ENCODE measurements at regions not wholly inside any gene's neighbourhood (a gene's known extent, or its start where the extent isn't known, plus 50 kb on each side); places are given as distances from the start of the nearest gene placed in this dataset.

DNA sequence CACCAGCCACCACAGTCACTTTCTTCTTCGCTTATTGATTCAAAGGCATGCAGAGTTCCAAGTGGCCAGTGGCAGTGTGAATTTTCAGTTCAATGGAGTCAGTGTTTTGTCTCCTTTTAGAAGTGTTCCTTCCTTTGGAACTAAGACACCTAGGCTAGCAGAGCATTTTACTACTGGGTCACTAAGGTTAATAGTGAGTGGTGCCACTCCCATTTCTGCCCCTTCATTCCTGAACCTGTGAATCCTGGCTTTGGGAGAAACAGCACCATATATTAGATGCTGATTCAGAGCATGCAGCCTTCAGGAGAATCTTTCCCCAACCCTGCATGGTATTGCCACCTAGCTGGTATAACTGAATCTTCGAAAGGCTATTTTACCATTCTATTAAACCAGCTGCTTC is 312.7 kb downstream of the HRH4 start:
- H3K27ac ChIP-seq (ENCODE audit: low read depth, low read length), result no peak overlapping the region
- H3K36me3 ChIP-seq (ENCODE audit: control insufficient read depth in 2 of 4, insufficient read depth in 4 of 4, low read length in 3 of 4), result no peaks in the 10 kb centered on the region
- H2BK5ac ChIP-seq (ENCODE audit: low read depth, low read length), result no peak overlapping the region
- FAIRE-seq, result no peak
- H3K79me2 ChIP-seq (ENCODE audit: control insufficient read depth in 1 of 2, insufficient read depth in 2 of 2, low read length in 2 of 2), result no peaks in the 10 kb centered on the region
- H4K8ac ChIP-seq (ENCODE audit: extremely low read depth, insufficient read depth, low read length), result no peak overlapping the region
- no peak overlapping the region for H2AK5ac ChIP-seq (ENCODE audit: low read depth, low read length)
- H3K27me3 ChIP-seq (replicated peaks in 1 of 4; ENCODE audit: control insufficient read depth in 3 of 4, extremely low read depth in 1 of 4, insufficient read depth in 3 of 4, low read length in 3 of 4), result no peaks in the 10 kb centered on the region
- no peak overlapping the region for H4K91ac ChIP-seq (replicated peaks; ENCODE audit: insufficient read length, low read length)
- no peak overlapping the region for H2BK120ac ChIP-seq (replicated peaks; ENCODE audit: low read depth, low read length)
- DNase-seq (ENCODE audit: low read depth in 1 of 2, low spot score in 2 of 2), result no peak
- H3K9ac ChIP-seq (replicated peaks in 1 of 4; ENCODE audit: extremely low read depth in 1 of 4, low read depth in 3 of 4, low read length in 3 of 4), result no peak overlapping the region
- no peak overlapping the region for H3K56ac ChIP-seq (replicated peaks; ENCODE audit: insufficient read length, low read depth, low read length)
- H2BK20ac ChIP-seq (ENCODE audit: low read length), result no peak overlapping the region
- no peak overlapping the region for H3K18ac ChIP-seq (ENCODE audit: extremely low read depth, low read length)
- POLR2A ChIA-PET (ENCODE audit: partially characterized antibody), result no interaction called here
- H3K9me3 ChIP-seq (ENCODE audit: insufficient read depth in 2 of 2, low read depth in 1 of 2, low read length in 1 of 2), result no peaks in the 10 kb centered on the region
- 97% methylated on average over 2 of the region's 2 CpGs; no CpG with 5 or more reads in 1 of the 2 experiments for WGBS, 2 experiments (ENCODE audit: extremely low coverage in 1 of 2, insufficient coverage in 1 of 2, insufficient read length in 1 of 2, insufficient replicate concordance in 2 of 2, low coverage in 1 of 2, low lambda C conversion rate in 2 of 2, missing lambda C conversion rate in 1 of 2)
- H3K23me2 ChIP-seq (ENCODE audit: low read depth, low read length), result no peaks in the 10 kb centered on the region
- no peak overlapping the region for H4K5ac ChIP-seq (ENCODE audit: insufficient read length, low read depth, low read length)
- no peaks in the 10 kb centered on the region for H3K79me1 ChIP-seq (ENCODE audit: low read depth, low read length)
- no peak overlapping the region for H3K4me2 ChIP-seq (ENCODE audit: insufficient read depth in 1 of 2, low read depth in 2 of 2, low read length in 2 of 2)
- no peak overlapping the region for H3K14ac ChIP-seq (ENCODE audit: insufficient read length)
- H2AFZ ChIP-seq (ENCODE audit: low read length), result no peak overlapping the region
- H3K4me1 ChIP-seq (replicated peaks in 1 of 4; ENCODE audit: control insufficient read depth in 3 of 4, insufficient read depth in 4 of 4, low read length in 3 of 4), result no peaks in the 10 kb centered on the region
- H2BK12ac ChIP-seq (ENCODE audit: low read depth, low read length), result no peak overlapping the region
- CTCF ChIA-PET (ENCODE audit: partially characterized antibody), result interaction anchor here (0.6 to 1.3 kb wide), 2 partner anchors 10 to 411 kb away, joined by 3 to 5 read pairs; no protein-coding TSS in a partner anchor
- TF ChIP-seq PHF8 (conservative IDR thresholded peaks at IDR 0.05; ENCODE audit: low read depth, low read length), result no peak
- no peak for TF ChIP-seq RBBP5 (IDR thresholded peaks at IDR 0.05; ENCODE audit: borderline replicate concordance, low read depth, low read length)
- TF ChIP-seq, protein P1, sequence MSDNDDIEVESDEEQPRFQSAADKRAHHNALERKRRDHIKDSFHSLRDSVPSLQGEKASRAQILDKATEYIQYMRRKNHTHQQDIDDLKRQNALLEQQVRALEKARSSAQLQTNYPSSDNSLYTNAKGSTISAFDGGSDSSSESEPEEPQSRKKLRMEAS (IDR thresholded peaks at IDR 0.05), result no peak
- H3K23ac ChIP-seq (ENCODE audit: insufficient read length), result no peak overlapping the region
- H2BK15ac ChIP-seq (ENCODE audit: low read length), result no peak overlapping the region
- no peaks in the 10 kb centered on the region for H4K20me1 ChIP-seq (replicated peaks in 1 of 2; ENCODE audit: control insufficient read depth in 1 of 2, insufficient read depth in 2 of 2, low read length in 2 of 2)
- H3K4ac ChIP-seq (replicated peaks; ENCODE audit: insufficient read length, low read depth, low read length), result no peak overlapping the region
- no peak overlapping the region for H3K4me3 ChIP-seq (ENCODE audit: extremely low read depth in 1 of 4, insufficient read depth in 2 of 4, low read depth in 3 of 4, low read length in 4 of 4)
